Inflammatory macrophage treated with lipopolysaccharide for 4 hours (primary cell): ENCODE measurements at regions not wholly inside any gene's neighbourhood (a gene's known extent, or its start where the extent isn't known, plus 50 kb on each side); places are given as distances from the start of the nearest gene placed in this dataset.
"Not testable (repeated sequence)": the region's sequence is repeated elsewhere in the genome, so short reads cannot be mapped to it uniquely, and the experiment has no call there.

Experiments used
- DNase-seq: peaks from one replicate; pipeline ENCODE4 v3.0.0-alpha.2; 2020

DNA sequence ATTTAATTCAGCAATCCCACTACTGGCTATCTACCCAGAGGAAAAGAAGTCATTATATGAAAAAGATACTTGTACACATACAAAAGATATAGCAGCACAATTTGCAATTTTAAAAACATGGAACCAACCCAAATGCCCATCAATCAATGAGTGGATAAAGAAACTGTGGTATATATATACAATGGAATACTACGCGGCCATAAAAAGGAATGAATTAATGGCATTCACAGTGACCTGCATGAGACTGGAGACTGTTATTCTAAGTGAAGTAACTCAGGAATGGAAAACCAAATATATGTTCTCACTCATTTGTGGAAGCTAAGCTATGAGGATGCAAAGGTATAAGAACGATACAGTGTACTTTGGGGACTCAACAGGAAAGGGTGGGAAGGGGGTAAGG is 102.8 kb upstream of the KCNMA1 start:
- not testable (repeated sequence) for DNase-seq

- DNase-seq = no peak
Measured at GRCh38 chr10:77738496-77739158, 101.0 kb upstream of the KCNMA1 start.

- no peak for DNase-seq
Measured at GRCh38 chr10:77737608-77738007, 100.0 kb upstream of the KCNMA1 start.

- not testable (repeated sequence) for DNase-seq
Measured at GRCh38 chr10:77735136-77735535, 97.5 kb upstream of the KCNMA1 start.

DNA sequence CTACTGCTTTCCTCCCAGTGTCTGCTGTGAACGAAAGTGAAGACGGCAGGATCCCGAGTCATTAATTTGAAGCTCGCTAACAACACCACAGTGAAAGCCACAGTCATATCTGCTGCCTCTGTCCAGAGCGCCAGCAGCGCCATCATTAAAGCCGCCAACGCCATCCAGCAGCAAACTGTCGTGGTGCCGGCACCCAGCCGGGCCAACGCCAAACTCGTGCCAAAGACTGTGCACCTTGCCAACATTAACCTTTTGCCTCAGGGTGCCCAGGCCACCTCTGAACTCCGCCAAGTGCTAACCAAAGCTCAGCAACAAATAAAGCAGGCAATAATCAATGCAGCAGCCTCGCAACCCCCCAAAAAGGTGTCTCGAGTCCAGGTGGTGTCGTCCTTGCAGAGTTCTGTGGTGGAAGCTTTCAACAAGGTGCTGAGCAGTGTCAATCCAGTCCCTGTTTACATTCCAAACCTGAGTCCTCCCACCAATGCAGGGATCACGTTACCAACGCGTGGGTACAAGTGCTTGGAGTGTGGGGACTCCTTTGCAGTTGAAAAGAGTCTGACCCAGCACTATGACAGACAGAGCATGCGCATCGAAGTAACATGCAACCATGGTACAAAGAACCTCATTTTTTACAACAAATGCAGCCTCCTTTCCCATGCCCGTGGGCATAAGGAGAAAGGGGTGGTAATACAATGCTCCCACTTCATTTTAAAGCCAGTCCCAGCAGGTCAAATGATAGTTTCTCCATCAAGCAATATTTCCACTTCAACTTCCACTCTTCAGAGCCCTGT is 94.8 kb upstream of the KCNMA1 start:
- no peak for DNase-seq

- no peak for DNase-seq
Measured at GRCh38 chr10:77727481-77727880, 89.9 kb upstream of the KCNMA1 start.

DNA sequence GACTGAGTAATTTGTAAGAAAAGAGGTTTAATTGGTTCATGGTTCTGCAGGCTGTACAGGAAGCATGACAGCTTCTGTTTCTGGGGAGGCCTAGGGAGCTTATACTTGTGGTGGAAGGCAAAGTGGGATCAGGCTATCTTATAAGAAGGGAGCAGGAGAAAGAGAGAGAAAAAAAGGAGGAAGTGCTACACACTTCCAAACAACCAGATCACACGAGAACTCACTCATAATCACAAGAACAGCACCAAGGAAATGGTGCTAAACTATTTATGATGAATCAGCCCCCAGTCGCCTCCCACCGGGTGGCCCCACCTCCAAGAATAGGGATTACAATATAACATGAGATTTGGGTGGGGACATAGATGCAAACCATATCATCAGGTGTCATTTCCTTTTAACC is 89.1 kb upstream of the KCNMA1 start:
- peak; percentile 5 for DNase-seq

DNA sequence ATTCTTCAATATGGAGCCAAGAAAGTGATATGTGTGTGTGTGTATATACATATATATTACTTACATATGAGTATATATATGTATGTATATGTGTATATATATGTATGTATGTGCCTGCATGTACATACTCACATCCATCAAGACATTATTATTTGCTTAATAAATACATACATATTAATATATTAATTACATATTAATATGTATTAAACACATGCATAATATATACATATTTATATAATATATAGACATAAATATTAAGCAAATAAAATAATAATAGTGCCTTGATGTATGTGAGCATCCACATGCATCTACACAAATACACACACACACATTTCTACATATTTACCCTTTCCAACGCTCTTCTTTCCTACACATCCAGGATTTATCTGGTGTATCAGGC is 88.7 kb upstream of the KCNMA1 start:
- no peak for DNase-seq

GRCh38 chr10:77724820-77725219 is 87.2 kb upstream of the KCNMA1 start:
- no peak for DNase-seq

DNA sequence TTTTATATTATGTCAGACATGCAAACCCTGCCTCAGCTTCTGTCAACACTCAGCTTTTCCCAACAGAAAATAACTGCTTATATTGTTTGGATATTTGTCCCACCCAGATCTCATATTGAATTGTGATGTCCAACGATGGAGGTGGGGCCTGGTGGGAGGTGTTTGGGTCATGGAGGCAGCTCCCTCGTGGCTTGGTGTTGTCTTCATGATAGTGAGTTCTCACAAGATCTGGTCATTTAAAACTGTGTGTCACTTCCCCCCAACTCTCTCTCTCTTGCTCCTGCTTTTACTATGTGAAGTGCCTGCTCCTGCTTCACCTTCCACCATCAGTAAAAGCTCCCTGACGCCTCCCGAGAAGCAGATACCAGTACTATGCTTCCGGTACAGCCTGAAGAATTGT is 85.8 kb upstream of the KCNMA1 start:
- DNase-seq = no peak

DNA sequence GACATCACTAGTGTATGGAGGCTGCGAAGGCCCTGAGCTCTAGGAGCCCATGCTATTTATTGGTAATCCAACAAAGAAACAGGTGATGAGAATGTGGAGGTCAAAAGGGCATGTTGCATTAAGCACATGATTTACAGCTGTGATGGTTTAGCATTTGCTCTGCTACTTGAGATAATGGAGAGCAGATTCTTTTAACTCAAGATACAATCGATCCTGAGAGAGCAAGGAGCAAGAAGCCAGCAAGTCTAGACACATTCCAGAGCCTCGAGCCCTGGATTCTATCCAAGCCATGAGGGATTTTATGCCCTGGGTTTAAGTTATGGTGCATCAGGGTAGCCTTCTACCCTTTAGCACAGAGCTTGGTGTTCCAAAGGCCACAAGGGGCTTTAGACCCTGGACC is 85.3 kb upstream of the KCNMA1 start:
- DNase-seq = not testable (repeated sequence)

GRCh38 chr10:77721815-77722214 is 84.2 kb upstream of the KCNMA1 start:
- DNase-seq = no peak

DNA sequence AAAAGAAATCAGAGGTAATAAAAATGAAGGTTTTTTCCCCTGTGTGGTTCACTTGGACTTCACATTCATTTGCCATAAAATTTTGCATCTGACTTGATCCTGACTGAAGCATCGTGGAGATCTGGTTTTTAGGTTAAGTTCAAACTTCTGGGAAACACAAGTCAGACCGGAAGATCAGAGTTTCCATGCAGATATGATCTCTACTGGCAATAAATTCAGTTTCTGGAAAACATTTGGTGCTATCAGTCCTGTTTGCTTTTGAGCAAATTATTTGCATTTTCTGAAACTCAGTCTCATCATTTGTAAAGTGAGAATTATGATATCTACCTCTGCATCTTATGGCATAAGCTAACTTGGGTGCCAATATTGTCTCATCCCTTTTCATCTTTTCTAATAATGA is 81.3 kb upstream of the KCNMA1 start:
- no peak for DNase-seq

- not testable (repeated sequence) for DNase-seq
Measured at GRCh38 chr10:77718312-77718711, 80.7 kb upstream of the KCNMA1 start.

DNA sequence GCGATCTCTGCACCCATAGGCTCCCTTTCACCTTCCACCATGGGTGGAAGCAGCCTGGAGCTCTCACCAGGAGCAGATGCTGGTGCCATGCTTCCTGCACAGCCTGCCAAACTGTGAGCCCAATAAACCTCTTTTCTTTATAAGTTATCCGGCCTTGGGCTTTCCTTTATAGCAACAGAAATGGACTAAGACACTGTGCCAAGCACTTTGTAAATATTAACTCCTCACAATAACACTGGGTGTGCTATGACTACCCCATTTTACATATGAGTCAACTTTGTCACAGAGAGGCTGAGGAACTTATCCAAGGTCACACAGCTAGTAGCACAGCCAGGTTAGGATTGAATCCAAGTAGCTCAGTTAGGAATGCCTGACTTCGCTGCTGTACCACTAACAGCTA is 79.7 kb upstream of the KCNMA1 start:
- no peak for DNase-seq

- DNase-seq = no peak
Measured at GRCh38 chr10:77716458-77717317, 79.1 kb upstream of the KCNMA1 start.

- DNase-seq = no peak
Measured at GRCh38 chr10:77715536-77715935, 77.9 kb upstream of the KCNMA1 start.

- no peak for DNase-seq
Measured at GRCh38 chr10:77715088-77715487, 77.5 kb upstream of the KCNMA1 start.

- no peak for DNase-seq
Measured at GRCh38 chr10:77713521-77714280, 76.1 kb upstream of the KCNMA1 start.

- DNase-seq = no peak
Measured at GRCh38 chr10:77712207-77712606, 74.6 kb upstream of the KCNMA1 start.

DNA sequence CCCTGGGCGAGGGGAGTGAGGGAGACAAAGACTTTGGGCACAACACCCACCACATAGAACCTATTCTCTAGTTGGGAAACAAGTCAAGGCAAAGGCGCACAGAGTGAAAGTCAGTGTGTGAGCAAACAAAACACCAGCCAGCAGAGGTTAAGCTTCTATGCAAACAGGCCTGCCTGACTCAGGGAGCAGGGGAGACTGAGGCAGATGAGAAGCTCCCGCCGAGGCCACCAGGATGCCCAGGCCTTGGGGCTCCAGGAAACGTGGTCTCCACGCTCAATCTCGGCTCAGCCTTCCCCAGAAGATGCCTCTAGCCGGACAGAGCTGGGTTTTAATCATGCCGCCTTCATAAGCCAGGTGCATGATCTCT is 74.1 kb upstream of the KCNMA1 start:
- DNase-seq = no peak

DNA sequence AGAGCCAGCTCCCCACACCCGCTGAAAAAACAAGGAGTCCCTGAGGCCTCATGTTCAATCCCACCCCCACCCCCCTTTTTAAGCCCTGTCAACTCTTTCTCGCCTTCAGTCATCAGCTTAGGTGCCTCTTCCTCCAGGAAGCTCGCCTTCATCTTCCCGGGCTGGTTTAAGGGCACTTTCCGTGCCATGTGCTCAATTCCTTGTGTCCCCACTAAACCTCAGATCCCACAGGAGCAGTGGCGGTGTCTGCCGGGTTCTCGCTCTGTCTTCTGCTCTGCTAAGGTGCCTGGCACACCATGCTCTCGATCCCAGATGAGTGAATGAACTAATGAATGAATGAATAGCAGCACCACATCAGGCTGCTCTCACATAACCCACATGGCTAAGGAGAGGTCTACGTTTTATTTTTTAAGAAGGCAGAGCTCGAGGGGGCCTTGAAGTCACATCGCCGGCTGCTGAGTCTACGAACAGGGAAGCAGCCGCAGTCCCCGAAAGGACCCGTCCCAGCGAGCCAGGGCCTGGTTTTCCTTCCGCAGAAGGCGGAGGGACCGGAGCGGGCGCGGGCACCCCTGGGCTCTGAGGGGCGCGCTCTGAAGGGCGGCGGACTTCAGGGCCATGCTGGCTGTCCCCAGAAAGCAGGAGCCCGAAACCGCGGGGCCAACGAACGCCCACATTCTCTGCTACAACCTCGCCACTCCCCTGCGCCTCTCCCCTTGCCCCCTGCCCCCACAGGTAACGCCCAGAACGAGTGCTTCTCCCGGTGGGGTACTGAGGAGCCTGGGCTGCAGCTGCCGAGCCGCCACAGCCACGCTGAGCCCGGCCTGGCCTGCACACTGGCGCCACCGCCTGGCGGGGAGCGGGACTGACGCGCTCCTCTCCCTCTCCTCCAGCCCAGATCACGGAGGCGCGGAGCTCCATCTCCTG is 73.4 kb upstream of the KCNMA1 start:
- peak; percentile 53 for DNase-seq
